SKM-1 (cell line): ENCODE measurements at regions not wholly inside any gene's neighbourhood (a gene's known extent, or its start where the extent isn't known, plus 50 kb on each side); places are given as distances from the start of the nearest gene placed in this dataset.

Source experiments
- DNase-seq: peaks from one replicate; lab custom pipeline; 2025; ENCODE audit not compliant: unreplicated experiment; lab: John Stamatoyannopoulos, UW

- no peak for DNase-seq
Observed at GRCh38 chr16:82499302-82499701, 127.5 kb upstream of the CDH13 start.

- DNase-seq = no peak
Observed at GRCh38 chr16:82497139-82497538, 129.6 kb upstream of the CDH13 start.

DNA sequence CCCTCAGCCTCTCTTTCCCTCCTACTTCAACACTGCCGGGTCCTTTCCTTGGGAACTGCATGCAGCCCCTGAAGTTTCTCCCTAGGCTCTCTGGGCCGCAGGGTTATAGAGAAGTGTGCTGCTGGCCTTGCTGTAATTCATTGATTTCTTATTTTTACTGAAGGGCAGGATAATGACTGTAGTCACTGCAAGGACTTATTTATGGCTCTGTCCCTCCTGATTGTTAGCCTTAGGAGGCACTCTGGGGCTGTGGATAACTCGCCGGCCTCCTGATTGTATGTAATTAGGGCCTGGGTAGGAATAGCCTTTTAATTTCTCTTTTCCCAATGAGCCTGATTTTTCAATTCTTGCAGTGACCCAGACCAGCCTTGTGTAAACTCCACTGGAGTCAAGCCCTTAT is 138.3 kb upstream of the CDH13 start:
- DNase-seq = no peak

DNA sequence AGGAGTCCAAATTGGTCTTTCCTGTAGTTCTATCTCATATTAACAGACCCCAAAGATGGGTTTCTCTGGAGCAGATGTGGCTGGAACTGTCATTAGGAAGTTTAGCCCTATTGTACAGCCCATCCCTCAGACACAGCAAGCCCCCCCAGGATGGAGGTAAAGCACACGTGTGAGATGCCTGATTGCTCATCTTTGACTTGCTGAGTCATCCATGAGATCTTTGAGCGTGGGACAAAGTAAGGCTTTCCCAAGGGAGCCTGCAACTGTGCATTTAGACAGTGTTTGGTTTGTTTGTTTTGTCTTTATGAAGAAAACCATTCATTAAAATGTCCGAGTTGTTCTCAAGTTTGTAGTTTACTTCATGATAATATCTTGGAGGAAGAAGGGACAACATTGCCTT is 145.3 kb upstream of the CDH13 start:
- no peak for DNase-seq

DNA sequence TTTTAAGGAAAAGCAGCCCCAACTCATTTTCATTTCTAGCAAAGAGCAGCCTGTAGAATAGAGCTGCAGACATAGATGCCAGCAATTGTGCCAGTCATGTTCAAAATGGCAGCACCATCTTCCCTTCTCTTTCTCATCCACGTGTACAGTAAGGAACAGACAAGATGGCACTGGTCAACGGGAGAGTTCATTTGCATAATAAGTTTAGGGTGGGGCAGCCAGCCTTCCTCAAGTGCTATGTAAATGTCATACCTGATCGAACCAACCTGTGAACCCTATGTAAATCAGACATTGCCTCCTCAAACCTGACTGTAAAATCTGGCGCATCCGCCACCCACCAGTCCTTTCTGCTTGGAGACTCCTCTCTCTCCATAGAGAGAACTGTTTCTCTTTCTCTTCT is 150.0 kb upstream of the CDH13 start:
- DNase-seq = no peak

DNA sequence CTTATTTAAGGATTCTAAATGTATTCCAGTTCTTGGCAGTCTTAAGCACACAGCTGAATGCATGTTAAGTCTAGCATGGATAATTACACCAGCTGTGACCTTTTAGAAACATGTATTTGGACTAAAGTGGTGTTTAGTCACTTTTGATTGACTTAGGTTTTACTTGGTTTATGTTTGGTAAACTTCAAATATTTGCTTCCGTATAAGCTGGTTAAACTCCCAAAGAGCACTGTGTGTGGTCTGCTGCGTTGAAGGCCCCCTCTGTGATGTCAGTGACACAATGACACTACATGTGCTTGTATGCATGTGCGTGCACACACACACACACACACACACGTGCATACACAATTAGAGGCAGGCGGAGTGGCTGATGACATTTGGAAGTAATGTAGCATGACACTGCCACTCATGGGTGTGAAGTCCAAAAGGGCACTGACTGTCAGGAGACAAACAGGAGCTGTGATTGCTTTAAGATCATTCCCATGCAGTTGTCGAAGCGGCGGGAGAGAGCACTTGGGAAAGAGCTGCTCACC is 156.1 kb upstream of the CDH13 start:
- DNase-seq = no peak

DNA sequence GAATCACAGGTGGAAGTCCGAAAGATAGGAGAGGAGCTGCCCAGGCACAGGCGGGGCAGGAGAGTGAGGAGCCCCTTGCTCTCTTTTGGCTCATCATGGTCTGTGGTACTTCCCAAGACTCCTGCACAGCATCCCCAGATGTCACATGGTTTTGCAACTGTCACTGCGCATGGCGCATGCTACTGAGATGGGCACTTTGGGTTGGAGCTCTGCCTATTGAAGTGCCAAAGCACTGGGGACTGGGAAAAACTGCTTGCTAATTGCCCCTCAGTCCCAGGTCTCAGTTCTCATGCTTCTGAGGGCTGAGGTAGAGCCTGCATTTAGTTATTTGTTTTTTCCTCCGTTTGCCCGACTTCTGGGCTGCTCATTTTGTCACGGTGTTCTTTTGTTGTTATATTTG is 156.8 kb upstream of the CDH13 start:
- no peak for DNase-seq

DNA sequence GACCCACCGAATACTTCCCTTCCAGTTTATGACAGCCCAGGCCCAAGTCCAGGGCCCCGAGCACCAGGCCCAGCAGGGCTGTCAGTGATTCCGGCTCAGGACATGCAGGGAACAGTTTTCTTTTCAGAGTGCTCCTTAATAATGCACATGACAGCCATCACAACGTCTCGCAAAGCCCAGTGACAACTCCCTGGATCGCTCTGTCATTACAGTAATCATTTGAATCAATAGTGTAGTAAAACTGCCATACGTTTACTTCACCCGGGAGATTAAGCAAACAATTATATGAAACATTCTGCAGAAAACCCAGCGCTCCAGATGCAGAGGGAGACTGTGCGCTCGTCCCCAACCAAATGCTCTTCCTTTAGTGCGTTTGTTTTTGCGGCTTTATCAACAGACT is 162.6 kb upstream of the CDH13 start:
- no peak for DNase-seq

DNA sequence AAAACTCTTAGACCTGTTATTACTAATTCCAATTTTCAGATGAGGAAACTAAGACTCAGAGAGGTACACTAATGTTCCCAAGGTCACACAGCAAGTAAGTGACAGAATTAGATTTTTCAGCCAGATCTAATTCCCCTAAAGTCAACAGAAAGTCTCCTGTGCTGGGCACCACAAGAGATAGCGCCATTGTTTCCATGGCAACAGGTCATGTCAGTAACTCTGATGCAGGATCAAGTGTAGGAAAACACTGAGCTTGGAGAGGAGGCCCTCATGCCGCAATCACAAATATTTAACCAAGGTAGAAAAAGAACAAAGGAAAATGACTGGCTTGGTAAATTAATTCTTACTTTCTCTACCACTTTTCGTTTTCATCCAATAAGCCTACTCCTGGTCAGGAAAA is 166.0 kb upstream of the CDH13 start:
- DNase-seq = no peak

GRCh38 chr16:82459580-82460256 is 167.1 kb upstream of the CDH13 start:
- DNase-seq = no peak

- DNase-seq = peak; percentile 9
Observed at GRCh38 chr16:82456683-82457082, 170.1 kb upstream of the CDH13 start.

DNA sequence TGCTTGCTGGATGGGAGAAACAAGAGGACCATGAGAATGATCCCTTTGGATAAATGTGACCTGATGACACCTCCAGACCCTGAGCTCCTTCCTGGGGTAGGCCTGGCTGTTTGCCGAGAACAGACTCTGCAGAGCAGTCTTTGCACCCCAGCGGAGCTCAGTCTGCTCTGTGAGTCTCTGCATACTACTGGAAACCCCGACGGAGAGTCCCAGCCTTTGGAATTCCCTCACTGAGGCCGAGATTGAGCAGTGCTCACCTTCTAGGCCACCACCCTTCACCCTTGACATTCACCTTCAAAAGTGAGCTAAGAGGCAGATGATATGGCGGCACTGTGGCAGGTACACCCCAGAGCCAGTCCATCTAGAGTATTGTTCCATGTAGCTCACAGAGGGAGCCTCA is 172.2 kb upstream of the CDH13 start:
- DNase-seq = no peak

DNA sequence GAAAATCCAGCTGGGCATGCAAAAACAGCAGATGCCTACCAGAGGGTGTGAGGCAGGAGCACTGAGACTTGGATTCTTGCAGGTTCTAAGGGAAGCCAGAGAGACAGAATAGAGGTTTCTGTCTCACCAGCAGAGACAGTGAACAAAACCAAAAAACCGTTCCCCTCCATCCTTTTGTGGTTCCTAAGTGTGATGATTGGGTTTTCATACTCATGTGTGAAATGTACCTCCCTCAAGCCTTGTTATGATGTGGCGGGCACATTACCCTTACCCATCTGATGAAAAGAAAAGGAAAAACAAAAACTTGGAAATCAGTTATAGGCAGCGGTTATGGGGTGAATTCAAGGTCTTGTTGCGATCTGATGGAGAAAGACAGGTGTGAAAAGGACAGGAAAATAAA is 172.6 kb upstream of the CDH13 start:
- no peak for DNase-seq

- no peak for DNase-seq
Observed at GRCh38 chr16:82452004-82452756, 174.6 kb upstream of the CDH13 start.

- DNase-seq = no peak
Observed at GRCh38 chr16:82451449-82451848, 175.3 kb upstream of the CDH13 start.

GRCh38 chr16:82440336-82440735 is 186.4 kb upstream of the CDH13 start:
- no peak for DNase-seq

DNA sequence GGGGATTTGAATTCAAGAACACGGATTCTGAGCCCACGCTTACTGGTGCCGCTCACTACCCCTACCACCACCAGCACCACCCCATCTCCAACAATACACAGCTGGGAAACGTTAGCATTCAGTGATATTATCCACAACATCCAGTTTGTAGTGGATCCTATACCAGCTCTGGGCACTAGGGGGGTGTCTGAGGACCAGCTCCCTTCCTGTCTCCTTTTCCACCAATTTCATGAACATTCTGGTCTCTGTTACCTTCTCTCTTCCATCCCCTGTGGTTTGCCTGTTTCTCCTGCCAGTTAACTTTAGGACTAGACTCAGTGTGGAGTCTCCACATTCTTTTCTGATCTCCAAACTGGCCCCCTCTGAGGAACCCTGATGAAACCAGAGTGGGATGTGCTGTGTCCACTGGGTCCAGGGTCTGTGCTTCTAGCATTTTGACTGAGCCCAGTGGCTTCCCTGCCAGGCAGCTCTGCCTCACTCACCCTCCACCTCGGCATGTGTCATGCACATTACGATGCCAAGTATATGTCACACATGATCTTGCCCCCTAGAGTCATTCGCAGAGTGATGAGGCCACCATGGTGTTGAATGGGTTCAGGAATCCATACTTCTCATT is 187.0 kb upstream of the CDH13 start:
- DNase-seq = no peak

GRCh38 chr16:82433042-82433441 is 193.7 kb upstream of the CDH13 start:
- no peak for DNase-seq

DNA sequence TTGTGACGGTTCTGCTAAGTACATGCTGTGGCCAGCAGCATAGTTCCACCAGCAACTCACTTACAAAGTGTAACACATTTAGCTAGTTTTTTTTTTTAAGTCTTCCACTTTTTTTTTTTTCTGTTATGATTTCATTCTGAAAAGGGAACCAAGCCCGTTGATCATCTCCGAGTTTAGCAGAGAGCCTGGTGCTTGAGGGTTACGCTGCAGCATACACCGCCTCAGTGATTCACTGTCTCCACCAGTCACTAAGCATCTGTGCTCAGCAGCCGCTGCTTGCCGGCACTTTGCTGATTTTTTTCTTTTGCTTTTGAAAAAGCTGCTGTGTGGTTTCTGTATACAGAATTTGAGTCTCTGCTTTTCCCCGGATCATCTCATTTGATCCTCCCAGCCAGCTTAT is 194.5 kb upstream of the CDH13 start:
- no peak for DNase-seq

DNA sequence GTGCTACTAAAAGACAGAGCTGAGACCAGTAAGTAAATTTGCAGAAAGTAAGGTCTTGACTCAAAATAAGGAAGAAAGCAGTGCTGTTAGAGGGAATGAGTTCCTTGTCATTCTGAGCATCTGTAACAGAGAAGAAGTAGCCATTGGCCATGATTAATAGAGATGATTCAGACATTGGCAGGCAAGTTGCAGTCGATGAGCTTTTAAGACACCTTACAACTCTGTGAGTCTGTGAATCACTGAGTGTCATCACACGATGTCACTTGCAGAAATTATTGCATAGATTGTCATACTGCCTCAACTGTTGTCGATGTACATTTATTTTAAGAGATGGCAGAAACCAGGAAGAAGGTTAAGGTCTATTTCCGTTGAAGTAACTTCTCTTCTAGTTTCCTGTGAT is 201.1 kb upstream of the CDH13 start:
- DNase-seq = no peak

DNA sequence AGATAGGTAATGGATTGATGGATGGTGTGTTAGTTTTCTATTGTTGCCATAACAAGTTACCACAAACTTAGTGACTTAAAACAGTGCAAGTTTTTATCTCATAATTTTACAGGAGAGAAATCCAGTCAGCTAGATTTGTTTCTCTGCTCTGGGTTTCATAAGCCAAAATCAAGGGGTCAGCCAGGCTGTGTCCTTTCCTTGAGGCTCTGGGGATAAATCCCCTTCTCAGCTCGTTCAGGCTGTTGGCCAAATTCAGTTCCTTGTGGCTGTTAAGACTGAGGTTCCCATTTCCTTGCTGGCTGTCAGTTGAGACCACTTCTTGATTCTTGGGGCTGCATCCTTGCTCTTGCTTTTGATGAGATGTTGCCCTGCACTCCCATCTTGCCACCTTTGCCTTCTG is 204.9 kb upstream of the CDH13 start:
- DNase-seq = no peak

- no peak for DNase-seq
Observed at GRCh38 chr16:82419332-82419731, 207.4 kb upstream of the CDH13 start.
